HG03060 (cell line): ENCODE measurements at regions not wholly inside any gene's neighbourhood (a gene's known extent, or its start where the extent isn't known, plus 50 kb on each side); places are given as distances from the start of the nearest gene placed in this dataset.
"Not testable (repeated sequence)": the region's sequence is repeated elsewhere in the genome, so short reads cannot be mapped to it uniquely, and the experiment has no call there.

Experiments used
- ATAC-seq: cut with Tn5 transposase; IDR thresholded peaks from one replicate; pipeline ENCODE4 v1.9.1; 2021; ENCODE audit warnings: low read depth, moderate number of reproducible peaks; ENCODE audit not compliant: unreplicated experiment

GRCh38 chr4:9604031-9604892 lies 160.0 kb downstream of the DEFB131A start:
- not testable (repeated sequence) for ATAC-seq

DNA sequence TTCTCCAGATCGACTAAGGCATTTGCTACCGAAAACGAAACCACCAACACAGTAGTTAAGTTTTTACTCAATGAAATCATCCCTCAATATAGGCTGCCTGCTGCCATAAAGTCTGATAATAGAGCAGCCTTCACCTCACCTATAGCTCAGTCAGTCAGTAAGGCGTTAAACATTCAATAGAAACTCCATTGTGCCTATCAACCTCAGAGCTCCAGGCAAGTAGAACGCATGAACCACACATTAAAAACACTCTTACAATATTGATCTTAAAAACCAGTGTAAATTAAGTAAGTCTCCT lies 160.6 kb downstream of the DEFB131A start:
- ATAC-seq: not testable (repeated sequence)

- no peak for ATAC-seq
Measured at GRCh38 chr4:9608300-9608699, 164.1 kb downstream of the DEFB131A start.

DNA sequence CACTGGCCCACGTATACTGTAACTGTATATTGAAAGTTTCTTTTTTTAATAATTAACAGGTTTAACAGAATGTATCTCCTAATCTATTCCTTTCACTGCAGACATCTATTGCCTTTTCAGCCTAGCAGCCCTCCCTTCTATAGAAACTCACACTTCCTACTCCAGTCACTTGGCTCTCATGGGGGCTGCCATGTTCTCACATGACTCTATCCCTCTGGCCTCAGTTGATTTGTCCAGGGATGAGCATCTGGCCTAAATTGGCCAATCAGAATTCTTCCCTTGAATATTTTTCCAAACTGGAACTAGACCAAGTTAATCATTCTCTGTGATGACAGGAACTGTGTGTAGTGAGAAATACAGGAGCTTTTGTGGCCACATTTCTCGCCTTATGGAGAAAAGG lies 166.1 kb downstream of the DEFB131A start:
- not testable (repeated sequence) for ATAC-seq

DNA sequence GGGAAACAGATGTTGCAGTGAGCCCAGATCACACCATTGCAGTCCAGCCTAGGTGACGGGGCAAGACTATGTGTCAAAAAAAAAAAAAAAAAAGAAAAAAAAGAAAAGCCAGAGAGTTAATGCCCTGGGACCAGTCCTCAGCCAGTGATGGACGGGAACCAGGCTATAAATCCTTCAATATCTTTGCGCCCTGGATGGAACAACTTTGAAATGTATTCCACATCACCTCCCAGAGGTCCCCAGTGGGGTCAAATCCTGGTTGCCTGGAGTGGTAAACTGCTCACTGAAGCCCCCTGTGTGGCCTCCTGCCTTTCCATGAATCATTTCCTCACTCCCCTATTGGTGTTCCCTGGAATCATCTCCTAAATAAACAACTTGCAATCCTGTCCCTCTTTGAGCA lies 166.9 kb downstream of the DEFB131A start:
- no peak for ATAC-seq

- not testable (repeated sequence) for ATAC-seq
Measured at GRCh38 chr4:9636411-9636810, 145.0 kb upstream of the DRD5 start.

DNA sequence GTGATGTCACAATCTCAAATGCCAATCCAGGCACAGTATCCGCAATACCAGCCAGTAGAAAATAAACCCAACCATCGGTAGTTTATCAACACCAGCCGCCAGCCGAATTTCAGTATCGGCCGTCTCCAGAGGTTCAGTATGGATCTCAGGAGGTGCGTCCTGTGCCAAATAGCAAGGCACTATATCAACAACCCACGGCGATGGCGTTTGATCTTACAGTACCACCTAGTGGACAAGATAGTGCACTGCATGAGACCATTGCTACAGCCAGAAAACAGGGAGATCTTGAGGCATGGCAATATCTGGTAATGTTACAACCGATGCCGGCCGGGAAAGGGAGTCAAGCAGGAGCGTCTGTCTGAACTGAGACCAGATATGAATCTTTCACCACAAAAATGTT lies 121.8 kb upstream of the DRD5 start:
- ATAC-seq: not testable (repeated sequence)

GRCh38 chr4:9660955-9661354 lies 120.5 kb upstream of the DRD5 start:
- not testable (repeated sequence) for ATAC-seq

DNA sequence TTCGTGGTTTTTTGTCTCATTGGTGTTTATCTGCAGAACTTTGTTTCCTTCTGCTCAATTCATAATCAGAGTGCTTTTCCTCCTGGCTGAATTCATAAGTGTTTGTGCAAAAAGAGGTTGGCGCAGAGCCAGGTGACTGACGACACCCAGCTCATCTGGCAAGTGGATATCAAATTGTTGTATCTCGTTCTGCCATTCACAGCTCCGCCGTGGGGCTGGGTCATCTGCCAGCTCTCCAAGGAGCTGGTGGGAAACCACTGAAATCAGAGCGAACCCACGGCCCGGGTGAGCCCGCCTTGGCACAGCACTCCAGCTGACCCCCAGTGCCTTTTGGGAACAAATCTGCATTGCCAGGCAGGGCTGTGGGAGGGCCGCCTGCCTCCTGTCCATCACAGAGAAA lies 110.7 kb upstream of the DRD5 start:
- not testable (repeated sequence) for ATAC-seq

GRCh38 chr4:9677357-9677756 lies 104.1 kb upstream of the DRD5 start:
- not testable (repeated sequence) for ATAC-seq

DNA sequence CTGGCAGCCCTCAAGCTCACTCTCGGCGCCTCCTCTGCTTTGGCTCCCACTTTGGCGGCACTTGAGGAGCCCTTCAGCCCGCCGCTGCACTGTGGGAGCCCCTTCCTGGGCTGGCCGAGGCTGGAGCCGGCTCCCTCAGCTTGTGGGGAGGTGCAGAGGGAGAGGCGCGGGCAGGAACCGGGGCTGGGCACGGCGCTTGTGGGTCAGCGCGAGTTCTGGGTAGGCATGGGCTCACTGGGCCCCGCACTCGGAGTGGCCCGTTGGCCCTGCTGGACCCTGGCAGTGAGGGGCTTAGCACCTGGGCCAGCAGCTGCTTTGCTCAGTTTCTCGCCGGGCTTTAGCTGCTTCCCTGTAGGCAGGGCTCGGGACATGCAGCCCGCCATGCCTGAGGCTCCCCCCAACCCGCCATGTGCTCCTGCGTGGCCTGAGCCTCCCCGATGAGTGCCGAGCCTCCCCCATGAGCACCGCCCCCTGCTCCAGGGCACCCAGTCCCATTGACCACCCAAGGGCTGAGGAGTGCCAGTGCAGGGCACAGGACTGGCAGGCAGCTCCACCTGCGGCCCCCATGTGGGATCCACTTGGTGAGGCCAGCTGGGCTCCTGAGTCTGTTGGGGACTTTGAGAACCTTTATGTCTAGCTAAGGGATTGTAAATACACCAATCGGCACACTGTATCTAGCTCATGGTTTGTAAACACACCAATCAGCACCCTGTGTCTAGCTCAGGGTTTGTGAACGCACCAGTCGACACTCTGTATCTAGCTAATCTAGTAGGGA lies 101.5 kb upstream of the DRD5 start:
- ATAC-seq: no peak

DNA sequence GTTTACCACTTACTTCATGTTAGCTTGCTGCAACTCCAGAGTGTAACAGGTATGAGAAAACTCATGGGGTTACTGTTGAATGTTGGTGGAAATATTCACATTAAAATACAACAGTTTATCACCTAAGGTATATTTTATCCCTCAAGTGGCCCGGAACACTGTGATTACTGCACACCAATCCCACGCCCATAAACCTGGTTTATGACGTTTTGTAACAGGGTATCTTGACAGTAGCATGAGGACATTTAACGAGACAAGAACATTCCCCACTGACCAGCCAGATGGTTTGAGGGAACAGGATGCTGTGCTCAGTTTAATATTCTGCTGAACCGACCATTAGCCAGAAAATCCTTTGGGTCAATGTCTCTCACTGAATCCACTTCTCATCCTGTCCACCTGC lies 98.3 kb upstream of the DRD5 start:
- not testable (repeated sequence) for ATAC-seq

DNA sequence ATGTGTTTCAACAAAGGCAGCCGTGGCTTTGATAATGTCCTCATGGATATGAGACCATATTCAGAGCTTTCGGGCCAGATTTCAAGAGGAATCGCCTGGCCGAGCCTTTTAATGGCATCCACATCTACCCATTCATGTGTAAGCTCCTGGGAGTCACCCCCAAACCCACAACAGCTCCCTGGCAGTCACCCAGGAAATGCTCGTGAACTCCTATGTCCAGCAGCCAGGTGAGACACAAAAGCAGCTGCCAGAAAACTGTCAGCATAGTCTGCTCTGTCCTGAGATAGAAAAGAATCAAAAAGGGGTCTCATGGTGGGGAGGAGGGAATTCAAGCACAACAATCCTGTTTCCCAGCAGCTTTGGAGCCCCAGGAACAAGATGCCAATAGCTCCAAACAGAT lies 96.4 kb upstream of the DRD5 start:
- ATAC-seq: not testable (repeated sequence)

GRCh38 chr4:9685692-9686091 lies 95.7 kb upstream of the DRD5 start:
- ATAC-seq: no peak

GRCh38 chr4:9690636-9691237 lies 90.7 kb upstream of the DRD5 start:
- not testable (repeated sequence) for ATAC-seq

GRCh38 chr4:9691238-9692065 lies 90.0 kb upstream of the DRD5 start:
- ATAC-seq: peak; percentile 100

DNA sequence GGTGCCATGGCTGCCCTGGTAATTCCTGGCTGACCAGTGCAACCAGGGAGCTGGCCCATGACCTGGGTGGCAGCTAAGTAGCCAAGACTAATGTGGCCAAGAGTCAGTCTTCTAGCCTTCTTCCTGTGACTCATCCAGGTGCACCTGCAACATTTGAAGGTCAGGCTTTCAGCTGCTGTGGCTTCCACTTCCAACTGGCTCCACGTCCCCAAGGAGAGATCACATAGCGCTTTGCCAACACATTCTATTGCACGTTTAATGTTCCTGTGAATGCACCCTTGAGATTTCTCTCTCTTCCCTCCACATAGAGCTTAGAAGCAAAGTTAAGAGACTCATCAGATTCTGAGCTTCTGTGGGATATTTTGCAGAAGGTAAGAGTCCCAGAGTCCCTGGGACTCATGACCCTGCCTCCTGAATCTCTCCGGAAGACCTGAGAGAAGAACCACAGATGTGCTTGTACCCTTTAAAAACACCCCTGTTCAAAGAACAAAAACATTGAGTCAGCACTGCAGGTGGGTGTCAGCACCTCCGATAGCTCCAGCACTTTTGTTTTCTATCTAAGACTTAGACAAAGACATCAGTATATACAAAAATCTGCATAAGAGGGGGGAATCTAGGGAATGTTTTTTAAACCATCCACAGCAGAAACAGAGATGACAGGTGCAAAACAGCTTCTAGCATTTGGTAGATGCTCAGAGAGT lies 88.5 kb upstream of the DRD5 start:
- ATAC-seq: not testable (repeated sequence)

GRCh38 chr4:9694403-9694802 lies 87.0 kb upstream of the DRD5 start:
- ATAC-seq: not testable (repeated sequence)

GRCh38 chr4:9695994-9696393 lies 85.4 kb upstream of the DRD5 start:
- ATAC-seq: not testable (repeated sequence)

DNA sequence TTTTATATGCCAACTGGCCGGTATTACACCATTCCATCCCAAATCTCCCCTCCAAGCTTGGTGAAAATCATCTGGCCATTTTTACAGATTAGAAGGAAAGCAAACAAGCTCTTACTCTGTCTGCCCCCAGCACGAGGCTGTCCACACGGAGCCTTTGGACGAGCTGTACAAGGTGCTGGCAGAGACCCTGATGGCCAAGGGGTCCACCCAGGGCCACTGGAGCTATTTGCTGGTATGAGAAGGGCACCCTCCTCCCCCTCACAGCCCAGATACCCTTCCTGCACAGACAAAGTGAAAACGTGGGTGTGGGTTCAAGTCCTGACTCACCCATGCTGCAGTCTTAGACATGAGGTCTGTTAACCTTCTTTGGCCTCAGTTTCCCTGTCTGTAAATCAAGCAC lies 84.9 kb upstream of the DRD5 start:
- ATAC-seq: not testable (repeated sequence)
